Embryonic facial prominence (tissue), 1 donor: ENCODE measurements at regions not wholly inside any gene's neighbourhood (a gene's known extent, or its start where the extent isn't known, plus 50 kb on each side); places are given as distances from the start of the nearest gene placed in this dataset.

ENCODE experiments used
- DNase-seq: peaks from one replicate; pipeline ENCODE4 v3.0.0-alpha.2; 2016; ENCODE audit errors: extremely low spot score

DNA sequence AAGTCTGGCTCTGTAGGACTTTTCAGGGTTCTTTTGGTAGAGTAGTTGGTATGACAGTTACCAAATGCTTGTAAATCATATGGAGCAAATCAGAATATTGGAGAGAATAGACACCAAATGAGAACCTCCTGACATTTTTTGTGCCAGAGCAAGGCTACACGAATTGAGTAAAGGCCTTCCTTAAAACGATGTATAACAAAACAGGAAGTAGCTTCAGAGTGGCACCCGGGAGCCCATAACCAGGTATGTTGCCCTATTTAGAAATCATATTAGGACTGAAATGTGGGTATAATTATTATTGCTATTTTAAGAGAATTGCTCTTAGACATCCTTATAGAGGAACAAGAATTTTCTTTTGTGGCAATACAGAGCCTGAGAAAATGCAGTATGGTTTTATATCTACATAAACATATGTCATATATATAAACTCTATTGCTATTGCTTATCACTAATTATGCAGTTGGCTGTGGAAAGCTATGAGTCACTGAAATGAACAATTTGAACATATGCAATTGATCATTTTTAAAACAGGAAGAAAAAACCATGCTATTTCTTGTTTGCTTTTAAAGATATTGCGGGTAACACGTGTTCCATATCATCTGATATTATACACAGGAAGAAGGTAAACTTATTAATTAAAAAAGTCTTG, 197.4 kb upstream of the MTPN start:
- DNase-seq, result no peak

DNA sequence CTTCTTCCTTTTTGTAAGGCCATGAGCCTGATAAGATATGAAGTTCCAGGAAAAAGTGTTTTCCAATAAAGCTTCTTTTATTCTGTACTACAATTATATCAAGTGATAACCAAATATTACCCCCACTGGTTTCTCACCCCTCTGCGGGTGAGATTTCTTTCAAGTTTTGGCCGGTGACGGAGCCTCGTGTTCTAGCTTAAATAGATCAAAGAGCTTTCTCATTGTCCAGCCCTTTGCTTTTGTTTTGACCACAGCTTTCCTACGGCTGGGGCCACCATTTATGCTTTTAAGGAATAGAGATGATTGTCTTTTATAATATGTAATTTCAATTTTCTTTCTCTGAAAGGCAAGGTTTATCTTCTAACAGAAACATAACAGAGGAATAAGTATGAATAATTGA, 196.7 kb upstream of the MTPN start:
- DNase-seq, result no peak

DNA sequence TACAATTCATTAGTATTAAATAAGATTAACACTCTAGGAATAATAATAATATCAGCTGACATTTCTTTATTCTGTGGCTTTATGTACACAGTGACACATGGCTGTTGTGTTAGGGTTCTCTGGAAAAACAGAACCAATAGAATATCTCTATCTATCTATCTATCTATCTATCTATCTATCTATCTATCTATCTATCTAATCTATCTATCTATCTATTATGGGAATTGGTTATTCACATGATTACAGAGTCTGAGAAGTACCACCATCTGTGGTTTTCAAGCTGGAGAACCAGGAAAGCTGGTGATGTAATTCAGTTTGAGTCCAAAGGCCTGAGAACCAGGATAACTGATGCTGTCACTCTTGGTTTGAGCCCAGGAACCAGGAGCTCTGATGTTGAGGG, 194.1 kb upstream of the MTPN start:
- no peak for DNase-seq

DNA sequence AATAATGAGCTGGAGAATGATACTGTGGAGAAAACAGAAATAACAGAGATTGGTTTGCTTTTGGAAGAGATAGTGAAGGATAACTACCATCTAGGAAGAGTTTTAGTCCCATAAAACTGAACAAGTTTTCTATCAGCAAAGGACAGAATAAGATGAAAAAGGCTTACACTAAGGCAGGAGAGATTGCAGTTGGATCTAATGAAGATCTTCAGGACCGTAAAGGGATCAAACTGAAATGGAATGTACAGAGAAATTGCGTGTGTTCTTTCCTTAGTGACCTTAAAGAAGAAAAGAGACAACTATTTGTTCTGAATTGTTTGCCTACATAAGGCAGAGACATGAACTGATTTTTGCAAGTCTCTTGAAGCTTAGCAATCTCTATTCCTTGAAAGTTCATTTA, 191.7 kb upstream of the MTPN start:
- no peak for DNase-seq

DNA sequence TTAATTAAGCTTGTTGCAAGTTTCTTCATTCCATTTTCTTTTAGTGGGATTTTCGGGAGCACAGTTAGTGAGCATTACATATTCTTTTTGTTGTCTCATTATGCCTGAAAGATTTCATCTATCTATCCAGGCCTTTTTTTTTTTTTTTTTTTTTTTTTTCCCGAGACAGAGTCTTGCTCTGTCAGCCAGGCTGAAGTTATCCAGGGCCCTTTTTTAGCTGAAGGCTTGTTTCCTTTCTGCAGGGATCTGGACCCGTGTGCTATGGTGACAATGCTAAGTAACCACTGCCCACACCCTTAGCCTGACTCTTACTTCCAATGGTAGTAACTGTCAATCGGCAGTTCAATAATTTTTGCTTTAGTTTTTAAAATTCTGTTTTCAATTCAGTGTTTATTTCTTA, 190.8 kb upstream of the MTPN start:
- no peak for DNase-seq

DNA sequence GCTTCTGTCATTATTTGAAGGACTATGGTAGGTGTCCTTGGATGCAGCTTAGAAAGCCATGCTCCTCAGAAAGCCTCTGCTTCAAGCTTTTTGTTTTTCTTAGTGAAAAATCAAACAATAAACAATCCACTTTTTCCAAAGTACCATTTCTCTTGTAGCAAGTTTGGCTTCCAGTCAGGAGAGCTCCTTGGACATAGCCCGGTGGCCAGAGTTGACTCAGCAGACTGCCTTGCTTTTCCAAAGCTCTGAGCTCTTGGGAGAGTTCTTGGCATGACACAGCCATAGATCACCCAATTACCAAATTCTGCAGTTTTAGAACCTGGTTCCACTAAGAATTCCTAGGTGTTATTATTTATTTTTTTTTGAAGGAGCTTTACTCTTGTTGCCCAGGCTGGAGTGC, 189.4 kb upstream of the MTPN start:
- DNase-seq, result no peak

DNA sequence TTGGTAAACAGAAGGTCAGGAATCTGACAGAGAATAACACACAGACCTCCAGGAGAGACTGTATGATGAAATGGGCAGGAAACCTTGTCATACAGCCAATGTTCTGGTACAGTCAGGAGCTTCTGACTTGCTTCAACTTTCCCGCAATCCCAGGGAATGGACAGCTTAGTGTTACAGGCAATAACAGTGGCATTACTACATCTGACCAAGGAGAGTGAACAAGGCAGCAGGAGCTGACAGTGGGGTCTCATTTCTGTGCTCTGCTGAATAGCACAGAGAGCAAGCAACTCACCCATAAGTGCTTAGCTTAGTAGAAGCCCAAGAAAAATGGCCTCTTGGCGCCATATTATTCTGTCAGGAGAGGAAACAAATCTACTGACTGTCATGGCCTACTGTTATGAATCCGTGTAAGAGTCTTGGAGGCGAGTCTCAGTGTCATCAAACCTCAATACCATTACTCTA, 186.2 kb upstream of the MTPN start:
- DNase-seq, result no peak

DNA sequence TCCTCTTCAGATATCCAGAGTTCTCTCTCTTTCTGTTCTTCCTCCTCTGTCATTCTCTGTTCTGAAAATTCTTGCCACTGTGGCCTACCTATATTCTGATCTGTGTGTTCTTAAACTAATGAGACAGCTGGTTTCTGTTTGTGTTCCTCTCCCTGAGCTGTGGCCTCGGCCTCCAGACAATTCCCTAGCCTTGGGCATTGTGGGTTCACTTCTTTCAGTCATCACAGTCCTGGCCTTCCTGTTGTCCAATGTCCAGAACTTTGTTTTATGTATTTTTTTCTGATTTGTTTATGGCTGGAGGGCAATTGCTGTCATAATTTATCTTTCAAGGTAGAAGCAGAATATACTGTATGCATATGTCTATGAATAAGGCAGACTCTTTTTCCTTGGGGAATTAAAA, 173.2 kb upstream of the MTPN start:
- DNase-seq, result no peak

DNA sequence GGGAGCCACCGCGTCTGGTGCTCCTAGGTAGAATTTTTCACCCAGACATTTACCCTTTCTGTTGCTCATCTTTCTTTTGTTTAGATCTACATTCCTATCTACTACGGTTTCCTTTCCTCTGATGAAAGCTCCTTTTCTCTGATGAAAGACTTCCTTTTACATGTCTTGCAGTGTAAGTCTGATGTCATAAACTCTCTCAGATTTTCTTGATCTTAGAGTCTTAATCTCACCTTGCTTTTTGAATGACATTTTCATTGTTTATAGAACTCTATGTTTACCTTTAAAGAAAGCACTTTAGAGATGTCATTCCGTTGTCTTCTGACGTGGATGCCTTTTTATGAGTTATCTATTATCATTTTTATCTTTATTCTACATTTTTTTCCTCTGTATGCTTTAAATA, 171.8 kb upstream of the MTPN start:
- no peak for DNase-seq

DNA sequence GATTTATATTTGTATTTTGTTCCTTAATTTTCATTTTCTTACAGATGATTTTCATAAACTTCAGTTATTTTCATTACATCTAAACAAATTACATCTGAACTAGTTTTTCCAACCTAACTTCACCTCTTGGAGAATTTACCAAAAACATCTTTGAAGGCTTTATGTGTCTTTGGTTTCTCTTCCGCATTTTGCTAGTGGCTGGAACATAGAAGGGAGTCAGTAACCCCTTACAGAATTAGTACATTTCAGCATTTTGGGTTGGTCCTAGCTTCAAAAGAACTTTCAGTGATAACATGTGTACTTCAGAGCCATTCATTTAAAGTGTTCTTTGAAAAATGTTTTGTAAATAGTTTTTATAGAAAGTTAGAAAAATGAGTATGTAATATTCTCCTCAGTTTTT, 169.8 kb upstream of the MTPN start:
- DNase-seq, result no peak

DNA sequence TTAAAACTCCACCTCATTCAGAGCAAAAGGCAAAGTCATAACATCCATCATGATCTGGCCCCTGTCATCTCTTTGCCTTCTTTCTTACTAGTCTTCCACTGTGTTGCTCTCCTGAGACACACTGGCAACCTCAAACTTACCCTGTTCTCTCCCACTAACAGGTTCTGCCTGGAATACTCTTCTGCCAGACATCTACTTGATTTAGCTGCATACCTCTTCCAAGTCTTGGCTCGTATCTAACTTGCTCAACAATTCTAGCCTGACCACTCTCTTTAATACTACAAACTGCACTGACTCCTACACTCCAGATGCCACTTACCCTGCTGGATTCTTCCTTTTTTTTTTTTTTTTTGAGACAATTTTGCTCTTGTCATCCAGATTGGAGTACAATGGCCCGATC, 167.0 kb upstream of the MTPN start:
- no peak for DNase-seq

DNA sequence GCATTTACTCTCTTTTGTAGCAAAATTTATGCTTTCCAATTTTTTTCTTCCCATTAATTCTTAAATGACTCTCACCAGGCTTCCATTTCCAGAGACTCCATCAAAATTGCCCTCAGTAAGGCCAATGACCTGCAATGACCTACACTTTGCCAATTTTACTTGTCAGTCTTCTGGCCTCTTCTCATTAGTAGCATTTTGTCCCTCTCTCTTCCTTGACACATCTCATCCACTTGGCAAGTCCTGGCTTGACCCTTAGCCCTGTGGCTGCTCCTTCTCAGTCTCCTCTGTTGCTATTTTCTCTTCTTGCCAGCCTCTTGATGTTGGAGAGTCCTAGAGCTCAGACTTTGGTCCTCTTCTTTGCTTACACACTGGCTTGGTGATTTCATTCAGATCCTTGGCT, 166.1 kb upstream of the MTPN start:
- no peak for DNase-seq

DNA sequence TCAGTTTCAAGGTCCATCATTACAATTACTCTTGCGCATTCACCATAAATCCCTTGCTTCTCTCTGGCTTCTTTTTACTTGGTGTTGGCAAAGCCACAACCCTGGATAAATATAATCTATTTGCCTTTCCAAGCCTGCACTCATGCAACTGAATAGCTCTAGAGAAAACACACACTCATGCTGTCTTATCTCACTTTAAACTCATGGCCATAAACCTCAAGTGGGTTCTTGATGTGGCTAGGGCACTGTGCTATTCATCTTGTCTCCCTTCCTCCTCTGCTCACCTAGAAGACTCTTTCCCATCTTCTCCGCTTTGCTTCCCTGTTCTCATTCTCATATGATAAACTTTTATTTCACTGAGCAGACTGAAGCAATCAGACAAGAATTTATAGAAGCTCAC, 165.4 kb upstream of the MTPN start:
- no peak for DNase-seq

DNA sequence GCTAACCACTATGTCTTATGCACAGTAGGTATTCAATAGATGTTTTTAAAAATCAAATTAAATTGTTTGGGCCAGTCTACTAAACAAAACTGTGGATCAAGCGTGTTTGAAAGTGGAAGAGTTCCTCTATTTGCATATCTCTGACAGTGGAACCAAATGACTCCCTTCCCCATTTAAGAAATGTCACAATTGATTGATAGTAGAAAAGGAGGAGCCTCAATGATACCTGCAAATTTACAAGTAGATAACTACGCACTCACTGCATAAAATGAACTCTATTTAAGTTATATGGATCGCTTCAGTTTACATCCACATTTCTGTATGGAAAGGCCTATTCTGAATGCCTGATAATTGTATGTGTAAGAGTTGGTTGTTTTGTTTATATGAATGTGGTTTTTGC, 163.3 kb upstream of the MTPN start:
- DNase-seq, result no peak

DNA sequence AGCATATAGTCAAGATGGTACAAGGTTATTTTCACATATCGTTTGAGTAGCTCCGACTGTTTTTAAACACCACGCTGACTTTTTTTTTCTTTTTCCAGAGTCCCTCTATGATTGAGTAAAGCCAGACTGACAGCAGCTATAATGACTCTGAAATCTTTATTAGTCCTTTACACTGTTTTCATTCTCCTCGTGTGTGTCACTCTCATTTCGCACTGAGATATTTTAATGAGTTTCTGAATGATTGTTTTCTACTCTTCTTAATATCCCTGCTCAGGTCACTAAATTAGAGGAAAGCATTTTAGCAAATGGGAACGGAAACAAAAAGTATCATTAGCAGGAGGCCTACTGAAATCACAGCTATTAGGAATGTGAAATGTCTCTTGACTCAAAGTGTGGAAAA, 162.3 kb upstream of the MTPN start:
- DNase-seq, result no peak

DNA sequence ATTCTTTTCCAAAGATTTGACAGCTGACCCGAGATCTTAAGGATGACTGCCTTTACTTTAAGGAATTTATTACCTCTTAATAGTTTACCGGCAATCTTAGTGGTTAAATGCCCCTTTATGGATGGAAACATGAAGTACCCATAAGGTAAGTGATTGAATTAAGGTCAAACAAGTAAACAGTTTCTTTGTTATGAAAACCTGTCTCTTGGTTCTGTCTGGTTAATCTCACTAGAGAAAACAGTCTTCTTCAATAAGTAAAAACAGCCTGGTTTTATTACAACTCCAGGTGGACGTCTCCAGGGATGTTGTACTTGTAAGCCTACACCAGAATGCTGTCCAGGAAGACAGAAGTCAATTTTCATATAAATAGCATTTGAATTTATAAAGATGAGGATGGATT, 161.8 kb upstream of the MTPN start:
- DNase-seq, result no peak

DNA sequence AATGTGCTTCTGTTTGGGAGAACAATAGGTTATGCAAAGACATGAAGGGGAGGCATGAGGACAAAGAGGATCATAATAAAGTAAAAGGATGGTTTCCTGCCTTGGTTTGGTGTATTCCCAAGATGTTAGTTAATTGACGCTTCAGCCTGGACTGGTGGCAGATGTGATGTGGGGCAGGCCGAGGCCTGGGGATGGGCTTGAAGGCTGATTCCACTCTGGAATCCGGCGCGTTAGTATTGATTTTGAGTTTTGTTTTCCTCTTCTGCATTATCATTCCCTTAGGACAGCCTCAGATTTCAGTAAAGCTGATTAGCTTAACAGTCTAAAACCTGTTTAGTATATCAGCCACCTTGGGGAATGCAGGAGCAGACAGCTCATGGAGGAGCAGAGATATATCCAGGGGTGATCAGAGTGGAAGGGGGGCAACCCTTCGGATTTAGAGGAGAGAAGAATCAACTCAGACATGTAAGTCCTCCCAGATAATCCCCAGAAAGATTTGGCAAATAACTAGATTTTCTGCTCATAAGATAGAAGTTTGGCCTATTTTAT, 159.8 kb upstream of the MTPN start:
- DNase-seq, result no peak

DNA sequence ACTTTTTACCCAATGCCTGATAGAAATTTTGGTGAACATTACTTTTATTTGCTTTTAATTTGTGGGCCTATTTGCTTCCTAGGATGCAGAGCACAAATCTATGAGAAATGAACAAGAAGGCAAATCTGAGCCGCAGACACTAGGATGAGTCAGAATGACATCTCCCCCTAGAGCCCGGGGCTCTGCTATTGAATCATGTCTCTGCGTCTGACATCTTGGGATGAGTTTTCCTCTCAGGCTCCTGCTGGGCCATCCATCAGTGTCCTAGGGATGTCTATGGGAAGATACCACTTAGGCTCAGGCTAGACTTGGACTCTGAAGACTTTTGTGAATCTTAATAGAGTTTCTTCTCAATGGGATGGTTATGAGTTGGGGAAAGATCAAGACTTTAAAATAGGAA, 157.3 kb upstream of the MTPN start:
- DNase-seq, result no peak

DNA sequence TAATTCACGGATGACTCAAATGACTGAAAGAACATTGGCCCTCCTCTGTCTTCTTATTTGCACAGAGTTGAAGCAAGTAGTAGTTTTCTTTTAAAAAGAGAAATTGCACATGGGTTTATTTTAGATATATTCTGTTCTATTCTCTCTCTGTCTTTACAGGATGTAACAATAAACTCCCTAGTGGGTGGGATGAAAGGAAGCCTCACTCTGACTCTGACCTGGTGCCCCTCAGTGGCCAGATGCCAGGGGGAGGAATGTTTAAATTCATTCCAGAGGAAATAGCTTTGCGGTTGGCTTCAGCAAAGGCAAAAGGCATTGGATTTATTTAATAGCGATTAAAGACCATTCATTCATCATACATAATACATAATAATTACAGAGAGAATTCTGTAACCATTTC, 156.4 kb upstream of the MTPN start:
- DNase-seq, result no peak

DNA sequence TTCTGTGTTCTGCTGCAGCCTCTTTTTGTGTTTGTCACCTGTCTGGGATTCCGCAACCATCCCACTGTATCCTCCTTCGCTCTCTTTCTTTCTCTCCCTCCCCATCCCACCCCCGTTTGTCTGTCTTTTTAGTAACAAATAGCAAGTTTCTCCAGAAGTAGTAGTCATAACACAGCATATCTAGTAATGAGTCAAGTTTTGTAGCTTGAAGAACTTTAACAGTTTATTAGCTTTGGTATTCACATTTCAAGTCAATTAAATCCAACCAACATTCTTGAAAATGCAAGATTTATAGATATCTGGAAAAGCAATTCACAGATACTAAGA, 154.1 kb upstream of the MTPN start:
- no peak for DNase-seq

DNA sequence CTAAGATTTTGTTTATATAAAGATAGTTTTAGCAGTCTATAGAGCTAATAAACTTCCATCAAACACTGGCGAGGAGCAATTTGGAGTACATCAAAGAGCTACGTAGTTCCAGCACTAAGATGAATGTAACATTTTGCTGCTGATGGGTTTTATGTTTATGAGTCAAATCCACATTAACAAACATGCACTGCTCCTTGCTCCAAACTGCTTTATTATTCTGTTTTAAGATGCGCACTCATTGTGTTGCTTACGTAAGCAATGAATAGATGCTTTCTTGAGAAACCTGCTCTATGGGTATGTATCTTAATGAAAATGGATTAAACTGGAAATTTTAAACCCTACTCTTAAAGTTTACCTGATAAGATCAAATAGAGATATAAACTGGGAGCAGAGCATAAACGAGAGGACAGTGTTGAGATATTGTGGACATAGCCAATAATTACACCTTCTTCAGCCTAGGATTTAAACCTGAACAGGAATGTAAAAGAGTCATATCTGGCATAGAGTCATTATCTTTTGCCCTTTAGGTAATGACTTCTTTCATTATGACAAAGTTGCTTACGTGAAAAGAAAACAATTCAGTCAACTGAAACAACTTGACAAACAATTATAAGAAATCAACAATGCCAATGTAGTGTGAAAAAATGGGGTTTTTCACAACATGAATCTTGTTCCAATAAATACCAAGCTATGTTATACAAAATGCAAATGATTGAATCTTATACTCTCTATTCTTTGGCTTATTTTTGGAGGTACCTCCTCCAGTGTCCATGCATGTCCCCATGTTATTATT, 153.5 kb upstream of the MTPN start:
- no peak for DNase-seq

DNA sequence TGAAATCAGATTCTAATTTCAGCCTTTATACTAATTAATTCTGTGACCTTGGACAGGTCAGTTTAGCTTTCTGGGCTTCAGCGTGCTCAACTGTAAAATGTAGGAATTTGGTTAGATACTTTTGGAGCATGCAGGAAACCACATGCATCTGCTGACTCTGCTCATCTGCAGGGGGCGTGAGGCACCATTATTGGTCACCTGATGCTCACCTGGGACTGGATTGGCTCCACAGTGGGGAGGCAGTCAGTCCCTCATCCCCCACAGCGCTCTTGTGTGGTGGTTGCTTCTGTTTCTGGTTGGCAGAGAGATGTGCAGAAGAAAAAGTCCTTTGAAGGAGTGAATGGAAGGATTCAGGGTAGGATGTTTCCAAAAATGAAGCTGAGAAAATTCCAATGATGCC, 150.9 kb upstream of the MTPN start:
- DNase-seq, result no peak

DNA sequence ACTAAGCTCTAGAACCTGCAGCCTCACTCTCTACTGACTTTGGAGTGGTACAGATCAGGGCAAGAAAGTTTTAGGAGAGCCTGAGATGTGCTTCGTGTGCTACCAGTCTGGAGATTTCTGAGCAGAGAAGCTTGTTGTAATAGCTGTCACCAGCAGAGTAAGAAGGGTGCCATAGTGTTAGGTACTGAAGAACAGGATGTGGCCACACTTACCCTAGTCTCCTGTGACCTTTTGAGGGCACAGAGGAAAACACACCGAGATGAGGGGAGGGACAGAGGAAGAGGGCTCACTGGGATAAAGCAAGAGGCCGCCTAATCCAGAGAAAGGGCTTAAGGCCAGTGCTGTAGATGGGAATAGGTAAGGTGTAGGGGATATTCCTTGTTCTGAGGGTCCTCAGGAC, 146.2 kb upstream of the MTPN start:
- no peak for DNase-seq

DNA sequence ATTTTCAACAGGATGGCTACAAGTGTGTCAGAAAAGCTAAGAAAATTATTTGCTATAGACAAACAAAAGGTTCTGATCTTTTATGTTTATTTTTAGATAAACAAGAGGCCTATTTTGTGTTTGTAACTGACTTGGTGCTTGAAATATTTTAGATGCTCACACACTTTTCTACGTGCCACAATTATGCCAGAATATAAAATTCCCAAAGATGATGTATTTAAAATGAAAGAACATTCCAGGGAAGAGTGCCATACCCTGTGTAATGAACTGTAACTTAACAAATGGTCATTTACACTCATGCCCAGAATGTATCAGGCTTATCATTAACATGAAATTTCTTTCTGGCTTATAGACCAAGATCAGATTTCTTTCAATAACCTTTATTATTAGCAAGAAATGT, 144.9 kb upstream of the MTPN start:
- no peak for DNase-seq
